K562 (cell line): ENCODE measurements at regions not wholly inside any gene's neighbourhood (a gene's known extent, or its start where the extent isn't known, plus 50 kb on each side); places are given as distances from the start of the nearest gene placed in this dataset.

Experiments used
- BACH1 ChIP-seq: fragments of 200-800 bp; sonication (Bioruptor generic); IDR thresholded peaks from 2 replicates; pipeline ENCODE4 v1.6.1; 2016; ENCODE audit warnings: missing genetic modification characterization, missing compliant biosample characterization
- CTCF ChIP-seq, 3 experiments: IDR thresholded peaks in 2 of 3; conservative IDR thresholded peaks in 1 of 3; 2 replicates each; pipeline ENCODE4 v1.5.1; 2011 to 2012; ENCODE audit warnings: low read length in 3 of 3, mild to moderate bottlenecking in 3 of 3, control low read depth in 2 of 3, improper control_type of control experiment in 1 of 3, inconsistent platforms in 1 of 3, low read depth in 1 of 3, mixed read lengths in 1 of 3, moderate library complexity in 1 of 3; ENCODE audit not compliant: insufficient read depth in 2 of 3
- ETS1 ChIP-seq: conservative IDR thresholded peaks from 2 replicates; pipeline ENCODE4 v1.6.1; 2011; ENCODE audit warnings: low read depth, mild to moderate bottlenecking, low read length; ENCODE audit not compliant: control insufficient read depth
- EZH2 ChIP-seq: IDR thresholded peaks from 2 replicates; pipeline ENCODE4 v1.6.1; 2012; ENCODE audit warnings: low read depth, mild to moderate bottlenecking, inconsistent platforms, low read length, borderline replicate concordance
- FOXK1 ChIP-seq: sonication (generic); formaldehyde crosslinking; IDR thresholded peaks from 2 replicates; pipeline ENCODE4 v1.8.0; 2022; ENCODE audit warnings: missing genetic modification reagents, mild to moderate bottlenecking, borderline replicate concordance
- GABPA ChIP-seq: fragments of 200-800 bp; sonication (Bioruptor generic); conservative IDR thresholded peaks from 2 replicates; pipeline ENCODE4 v1.6.1; 2016; ENCODE audit warnings: low read depth, missing genetic modification characterization, missing compliant biosample characterization
- ILK ChIP-seq: fragments of 450-650 bp; IDR thresholded peaks from 2 replicates; pipeline ENCODE4 v1.6.1; 2016; ENCODE audit warnings: missing genetic modification characterization, low read depth, mild to moderate bottlenecking, missing compliant biosample characterization, moderate library complexity, borderline replicate concordance
- MEF2A ChIP-seq: IDR thresholded peaks from 2 replicates; pipeline ENCODE4 v1.6.1; 2011; ENCODE audit warnings: low read depth, mild to moderate bottlenecking, low read length, moderate library complexity; ENCODE audit not compliant: control insufficient read depth
- POLR2A ChIP-seq: fragments of 450-650 bp; conservative IDR thresholded peaks from 2 replicates; pipeline ENCODE4 v1.6.1; 2016
- SIN3A ChIP-seq, 2 experiments: fragments of 150-350 bp in 1 of 2; IDR thresholded peaks; 2 replicates each; pipeline ENCODE4 v1.6.1; 2011 to 2016; ENCODE audit warnings: borderline replicate concordance in 2 of 2, low read depth in 2 of 2, low read length in 2 of 2, mild to moderate bottlenecking in 2 of 2, moderate library complexity in 2 of 2; ENCODE audit not compliant: control insufficient read depth in 1 of 2
- ZBTB33 ChIP-seq: sonication (generic); formaldehyde crosslinking; IDR thresholded peaks from 2 replicates; pipeline ENCODE4 v1.8.1; 2023; ENCODE audit warnings: mild to moderate bottlenecking, missing genetic modification reagents
- TF ChIP-seq, protein P1 (sequence below), 2 experiments: fragments of 450-650 bp in 1 of 2; IDR thresholded peaks; 2 replicates each; pipeline ENCODE4 v1.6.1; 2011 to 2017; ENCODE audit warnings: low read depth in 2 of 2, antibody characterized with exemption in 1 of 2, borderline replicate concordance in 1 of 2, low read length in 1 of 2, mild to moderate bottlenecking in 1 of 2, mixed read lengths in 1 of 2; ENCODE audit not compliant: control insufficient read depth in 1 of 2
- TF ChIP-seq, protein P2 (sequence below): sonication (generic); formaldehyde crosslinking; IDR thresholded peaks from 2 replicates; pipeline ENCODE4 v1.8.0; 2023; ENCODE audit warnings: mild to moderate bottlenecking, missing genetic modification reagents

DNA sequence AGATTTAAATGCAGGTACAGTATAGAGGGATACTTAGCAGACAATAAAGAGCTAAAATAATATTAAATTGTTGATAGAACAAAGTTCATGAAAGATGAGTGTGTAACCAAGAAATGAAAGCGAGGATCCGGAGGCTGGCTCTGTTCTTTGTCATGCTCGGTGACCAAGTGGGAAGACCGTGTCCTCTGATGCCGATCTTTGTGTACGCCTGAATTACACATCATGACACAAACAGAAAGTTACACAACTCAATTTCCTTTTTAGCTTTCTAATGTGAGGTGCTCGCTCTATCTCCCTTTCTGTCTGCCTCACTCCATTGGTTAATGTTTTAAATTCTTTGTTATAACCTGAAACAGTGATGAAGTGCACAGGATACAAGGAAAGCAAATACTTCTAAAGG lies 114.8 kb upstream of the NEIL3 start:
- TF ChIP-seq CTCF (IDR thresholded peaks at IDR 0.05 in 2 of 3, conservative IDR thresholded peaks at IDR 0.05 in 1 of 3; ENCODE audit: insufficient read depth in 2 of 3, low read depth in 1 of 3, low read length in 3 of 3), result no peak
- no peak for TF ChIP-seq ILK (tag)
- no peak for TF ChIP-seq ETS1
- no peak for TF ChIP-seq POLR2A
- no peak for TF ChIP-seq ZBTB33
- no peak for TF ChIP-seq EZH2
- TF ChIP-seq SIN3A (IDR thresholded peaks at IDR 0.05; ENCODE audit: borderline replicate concordance in 2 of 2, control insufficient read depth in 1 of 2, low read depth in 2 of 2, low read length in 2 of 2), result no peak
- TF ChIP-seq, protein P1, sequence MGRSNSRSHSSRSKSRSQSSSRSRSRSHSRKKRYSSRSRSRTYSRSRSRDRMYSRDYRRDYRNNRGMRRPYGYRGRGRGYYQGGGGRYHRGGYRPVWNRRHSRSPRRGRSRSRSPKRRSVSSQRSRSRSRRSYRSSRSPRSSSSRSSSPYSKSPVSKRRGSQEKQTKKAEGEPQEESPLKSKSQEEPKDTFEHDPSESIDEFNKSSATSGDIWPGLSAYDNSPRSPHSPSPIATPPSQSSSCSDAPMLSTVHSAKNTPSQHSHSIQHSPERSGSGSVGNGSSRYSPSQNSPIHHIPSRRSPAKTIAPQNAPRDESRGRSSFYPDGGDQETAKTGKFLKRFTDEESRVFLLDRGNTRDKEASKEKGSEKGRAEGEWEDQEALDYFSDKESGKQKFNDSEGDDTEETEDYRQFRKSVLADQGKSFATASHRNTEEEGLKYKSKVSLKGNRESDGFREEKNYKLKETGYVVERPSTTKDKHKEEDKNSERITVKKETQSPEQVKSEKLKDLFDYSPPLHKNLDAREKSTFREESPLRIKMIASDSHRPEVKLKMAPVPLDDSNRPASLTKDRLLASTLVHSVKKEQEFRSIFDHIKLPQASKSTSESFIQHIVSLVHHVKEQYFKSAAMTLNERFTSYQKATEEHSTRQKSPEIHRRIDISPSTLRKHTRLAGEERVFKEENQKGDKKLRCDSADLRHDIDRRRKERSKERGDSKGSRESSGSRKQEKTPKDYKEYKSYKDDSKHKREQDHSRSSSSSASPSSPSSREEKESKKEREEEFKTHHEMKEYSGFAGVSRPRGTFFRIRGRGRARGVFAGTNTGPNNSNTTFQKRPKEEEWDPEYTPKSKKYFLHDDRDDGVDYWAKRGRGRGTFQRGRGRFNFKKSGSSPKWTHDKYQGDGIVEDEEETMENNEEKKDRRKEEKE (IDR thresholded peaks at IDR 0.05; ENCODE audit: borderline replicate concordance in 1 of 2, control insufficient read depth in 1 of 2, low read depth in 2 of 2, low read length in 1 of 2), result no peak
- TF ChIP-seq, protein P2, sequence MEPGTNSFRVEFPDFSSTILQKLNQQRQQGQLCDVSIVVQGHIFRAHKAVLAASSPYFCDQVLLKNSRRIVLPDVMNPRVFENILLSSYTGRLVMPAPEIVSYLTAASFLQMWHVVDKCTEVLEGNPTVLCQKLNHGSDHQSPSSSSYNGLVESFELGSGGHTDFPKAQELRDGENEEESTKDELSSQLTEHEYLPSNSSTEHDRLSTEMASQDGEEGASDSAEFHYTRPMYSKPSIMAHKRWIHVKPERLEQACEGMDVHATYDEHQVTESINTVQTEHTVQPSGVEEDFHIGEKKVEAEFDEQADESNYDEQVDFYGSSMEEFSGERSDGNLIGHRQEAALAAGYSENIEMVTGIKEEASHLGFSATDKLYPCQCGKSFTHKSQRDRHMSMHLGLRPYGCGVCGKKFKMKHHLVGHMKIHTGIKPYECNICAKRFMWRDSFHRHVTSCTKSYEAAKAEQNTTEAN (CRISPR knock-in tag), result no peak
- TF ChIP-seq MEF2A, result no peak
- no peak for TF ChIP-seq BACH1 (tag)
- TF ChIP-seq FOXK1, result no peak
- no peak for TF ChIP-seq GABPA (tag)
